WI38 (cell line): ENCODE measurements at regions not wholly inside any gene's neighbourhood (a gene's known extent, or its start where the extent isn't known, plus 50 kb on each side); places are given as distances from the start of the nearest gene placed in this dataset.

Experiments
- H3K4me3 ChIP-seq: 2 replicates; pipeline ENCODE4 v1.5.1; 2011; ENCODE audit warnings: low read depth, mild to moderate bottlenecking, control low read depth, low read length
- CTCF ChIP-seq: IDR thresholded peaks from 2 replicates; pipeline ENCODE4 v1.5.1; 2012; ENCODE audit warnings: low read depth, mild to moderate bottlenecking, control low read depth, low read length

- H3K4me3 ChIP-seq: no peak overlapping the region
- TF ChIP-seq CTCF: no peak
These were observed 95.2 kb upstream of the PLCL2 start for GRCh38 chr3:16789344-16790120.

- peak overlapping the region; percentile 40 for H3K4me3 ChIP-seq
- no peak for TF ChIP-seq CTCF
These were observed 94.0 kb upstream of the PLCL2 start for GRCh38 chr3:16790432-16791400.

- H3K4me3 ChIP-seq: no peak overlapping the region
- no peak for TF ChIP-seq CTCF
These were observed 91.4 kb upstream of the PLCL2 start for GRCh38 chr3:16793321-16793720.

GRCh38 chr3:16794257-16794656 is 90.5 kb upstream of the PLCL2 start:
- no peak for TF ChIP-seq CTCF
- H3K4me3 ChIP-seq: no peak overlapping the region

GRCh38 chr3:16795581-16795980 is 89.2 kb upstream of the PLCL2 start:
- no peak overlapping the region for H3K4me3 ChIP-seq
- no peak for TF ChIP-seq CTCF

- H3K4me3 ChIP-seq: no peak overlapping the region
- TF ChIP-seq CTCF: no peak
These were observed 86.9 kb upstream of the PLCL2 start for GRCh38 chr3:16797831-16798230.

GRCh38 chr3:16798738-16799137 is 86.0 kb upstream of the PLCL2 start:
- H3K4me3 ChIP-seq: no peak overlapping the region
- TF ChIP-seq CTCF: no peak
